ENCODE measurements at regions not wholly inside any gene's neighbourhood (a gene's known extent, or its start where the extent isn't known, plus 50 kb on each side); places are given as distances from the start of the nearest gene placed in this dataset.

DNA sequence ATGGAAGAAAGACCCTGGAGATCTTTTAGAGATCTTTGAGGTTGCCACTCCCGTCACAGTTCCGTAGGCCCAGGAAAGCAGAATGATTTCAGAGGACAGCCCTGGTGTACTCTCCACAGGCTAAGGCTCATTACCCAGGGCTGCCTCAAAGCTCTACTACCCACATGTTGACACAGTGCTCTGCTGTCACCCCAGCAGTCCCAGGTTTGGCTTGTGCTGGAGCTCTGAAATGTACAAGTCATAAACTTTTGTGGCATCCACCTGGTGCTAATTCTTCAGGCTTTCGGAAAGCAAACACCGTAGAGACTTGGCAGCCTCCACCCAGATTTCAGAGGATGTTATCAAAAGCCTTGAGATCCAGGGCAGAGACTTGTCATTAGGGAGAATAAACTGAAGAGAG is 136.5 kb downstream of the MTRR start:
- TF ChIP-seq, protein P1, sequence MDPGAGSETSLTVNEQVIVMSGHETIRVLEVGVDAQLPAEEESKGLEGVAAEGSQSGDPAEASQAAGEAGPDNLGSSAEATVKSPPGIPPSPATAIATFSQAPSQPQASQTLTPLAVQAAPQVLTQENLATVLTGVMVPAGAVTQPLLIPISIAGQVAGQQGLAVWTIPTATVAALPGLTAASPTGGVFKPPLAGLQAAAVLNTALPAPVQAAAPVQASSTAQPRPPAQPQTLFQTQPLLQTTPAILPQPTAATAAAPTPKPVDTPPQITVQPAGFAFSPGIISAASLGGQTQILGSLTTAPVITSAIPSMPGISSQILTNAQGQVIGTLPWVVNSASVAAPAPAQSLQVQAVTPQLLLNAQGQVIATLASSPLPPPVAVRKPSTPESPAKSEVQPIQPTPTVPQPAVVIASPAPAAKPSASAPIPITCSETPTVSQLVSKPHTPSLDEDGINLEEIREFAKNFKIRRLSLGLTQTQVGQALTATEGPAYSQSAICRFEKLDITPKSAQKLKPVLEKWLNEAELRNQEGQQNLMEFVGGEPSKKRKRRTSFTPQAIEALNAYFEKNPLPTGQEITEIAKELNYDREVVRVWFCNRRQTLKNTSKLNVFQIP (CRISPR knock-in tag; IDR thresholded peaks at IDR 0.05; ENCODE audit: borderline replicate concordance, low read depth) = no peak
- no peak for TF ChIP-seq ESRRG (CRISPR knock-in tag; IDR thresholded peaks at IDR 0.05)

All from SK-N-SH treated with all-trans-retinoic acid at 6 μM for 48 hours (cell line).